ENCODE measurements at regions not wholly inside any gene's neighbourhood (a gene's known extent, or its start where the extent isn't known, plus 50 kb on each side); places are given as distances from the start of the nearest gene placed in this dataset.

DNA sequence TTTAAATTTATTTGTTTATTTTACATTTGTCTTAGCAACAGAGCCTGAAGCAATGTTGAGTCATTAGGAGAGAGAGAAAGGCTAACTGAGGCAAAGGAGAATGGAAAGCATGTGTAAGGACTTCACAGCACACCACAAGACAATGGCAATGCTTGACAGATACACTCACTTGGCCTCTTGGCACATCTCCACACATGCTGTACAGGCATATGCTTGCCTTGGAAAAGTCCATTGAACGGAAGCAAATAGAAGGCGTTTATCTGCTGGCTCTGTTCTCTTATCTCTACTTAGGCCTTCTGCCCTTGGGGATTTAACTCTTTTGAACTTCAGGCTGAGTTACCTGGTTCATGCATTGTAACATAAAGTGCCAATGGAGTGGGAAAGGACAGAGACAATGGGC is 262.2 kb upstream of the POU3F1 start:
- Histone ChIP-seq H2AFZ (ENCODE audit: insufficient read depth, low read length, poor library complexity) (no peak overlapping the region), H4K91ac (ENCODE audit: low read depth, low read length) (no peak overlapping the region), H4K8ac (ENCODE audit: low read depth, low read length) (no peak overlapping the region), H2BK120ac (ENCODE audit: insufficient read depth, low read length, poor library complexity) (no peak overlapping the region), H3K27ac (ENCODE audit: low read depth, low read length) (no peak overlapping the region), H3K23ac (ENCODE audit: low read length) (no peak overlapping the region), H3K14ac (ENCODE audit: low read length) (no peak overlapping the region), H2AK5ac (ENCODE audit: low read length) (no peak overlapping the region), H3K4me3 (ENCODE audit: low read depth, low read length) (no peak overlapping the region), H4K12ac (ENCODE audit: low read depth, low read length) (no peak overlapping the region), H3K79me2 (ENCODE audit: control insufficient read depth, insufficient read depth, low read length, poor library complexity) (no peaks in the 10 kb centered on the region), H3K4me2 (ENCODE audit: low read length) (no peak overlapping the region), H3K79me1 (ENCODE audit: low read length) (no peaks in the 10 kb centered on the region), H2BK12ac (ENCODE audit: low read length) (no peak overlapping the region), H3K4me1 (ENCODE audit: control insufficient read depth in 1 of 2, insufficient read depth in 2 of 2, low read length in 2 of 2) (peaks cover 2 to 4% of the 10 kb centered on the region in 2 experiments), H3K9me3 (ENCODE audit: insufficient read depth, low read depth, low read length) (no peaks in the 10 kb centered on the region), H3K36me3 (ENCODE audit: control insufficient read depth in 1 of 2, insufficient read depth in 2 of 2, low read length in 2 of 2) (no peaks in the 10 kb centered on the region), H3K27me3 (ENCODE audit: insufficient read depth, low read length) (no peaks in the 10 kb centered on the region), H2BK5ac (ENCODE audit: low read depth, low read length, poor library complexity) (no peak overlapping the region), H3K18ac (ENCODE audit: low read length) (no peak overlapping the region), H3K9ac (ENCODE audit: low read length) (no peak overlapping the region), H3K4ac (ENCODE audit: low read depth, low read length) (no peak overlapping the region)
- no CpG with 5 or more reads among the region's 2 CpGs for WGBS (ENCODE audit: extremely low coverage, insufficient coverage, insufficient read length)
- DNase-seq = peak; percentile 68 to 72

DNA sequence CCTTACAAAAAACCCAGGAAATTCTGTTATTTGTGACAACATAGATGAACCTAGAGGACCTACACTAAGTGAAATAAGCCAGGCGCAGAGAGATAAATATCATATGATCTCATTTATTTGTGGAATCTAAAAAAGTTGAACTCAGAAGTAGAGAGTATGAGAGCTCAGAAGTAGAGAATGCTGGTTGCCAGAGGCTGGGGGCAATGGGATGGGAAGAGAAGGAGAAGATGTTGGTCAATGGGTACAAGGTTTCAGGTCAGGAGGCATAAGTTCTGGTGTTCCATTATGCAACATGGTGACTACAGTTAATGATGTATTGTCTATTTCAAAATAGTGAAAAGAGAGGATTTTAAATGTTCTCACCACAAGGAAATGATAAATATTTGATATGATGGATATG is 259.1 kb upstream of the POU3F1 start:
- peak; percentile 64 to 73 for DNase-seq
- Histone ChIP-seq H3K4me2 (ENCODE audit: low read length) (no peak overlapping the region), H3K27me3 (ENCODE audit: insufficient read depth, low read length) (no peaks in the 10 kb centered on the region), H3K9me3 (ENCODE audit: insufficient read depth, low read depth, low read length) (no peaks in the 10 kb centered on the region), H3K4me1 (ENCODE audit: control insufficient read depth in 1 of 2, insufficient read depth in 2 of 2, low read length in 2 of 2) (peaks cover 2 to 4% of the 10 kb centered on the region in 2 experiments), H4K91ac (ENCODE audit: low read depth, low read length) (no peak overlapping the region), H4K12ac (ENCODE audit: low read depth, low read length) (no peak overlapping the region), H2BK5ac (ENCODE audit: low read depth, low read length, poor library complexity) (no peak overlapping the region), H3K9ac (ENCODE audit: low read length) (no peak overlapping the region), H3K14ac (ENCODE audit: low read length) (no peak overlapping the region), H2AFZ (ENCODE audit: insufficient read depth, low read length, poor library complexity) (no peak overlapping the region), H4K8ac (ENCODE audit: low read depth, low read length) (no peak overlapping the region), H3K4ac (ENCODE audit: low read depth, low read length) (no peak overlapping the region), H3K18ac (ENCODE audit: low read length) (no peak overlapping the region), H2BK12ac (ENCODE audit: low read length) (no peak overlapping the region), H2AK5ac (ENCODE audit: low read length) (no peak overlapping the region), H3K23ac (ENCODE audit: low read length) (no peak overlapping the region), H3K79me2 (ENCODE audit: control insufficient read depth, insufficient read depth, low read length, poor library complexity) (no peaks in the 10 kb centered on the region), H3K36me3 (ENCODE audit: control insufficient read depth in 1 of 2, insufficient read depth in 2 of 2, low read length in 2 of 2) (no peaks in the 10 kb centered on the region), H3K79me1 (ENCODE audit: low read length) (no peaks in the 10 kb centered on the region), H2BK120ac (ENCODE audit: insufficient read depth, low read length, poor library complexity) (no peak overlapping the region), H3K4me3 (ENCODE audit: low read depth, low read length) (no peak overlapping the region), H3K27ac (ENCODE audit: low read depth, low read length) (no peak overlapping the region)
- WGBS (ENCODE audit: extremely low coverage, insufficient coverage, insufficient read length) = no CpG with 5 or more reads among the region's 1 CpG

DNA sequence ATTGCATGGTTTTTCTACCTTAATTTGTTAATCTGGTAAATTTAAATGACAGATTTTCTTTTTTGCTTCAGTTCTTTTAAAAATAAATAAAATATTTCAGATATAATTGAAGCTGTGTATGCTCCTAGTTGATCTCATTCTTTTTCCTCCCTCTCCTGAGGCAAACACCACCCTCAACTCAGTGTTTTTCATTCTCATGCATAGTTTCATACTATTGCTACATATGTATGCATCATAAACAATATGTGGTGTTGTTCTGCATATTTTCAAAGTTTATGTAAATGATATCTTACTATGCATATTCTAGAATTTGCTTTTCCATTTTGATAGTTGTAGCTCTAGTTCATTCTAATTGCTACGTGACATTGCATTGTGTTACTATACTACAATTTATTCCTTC is 257.2 kb upstream of the POU3F1 start:
- Histone ChIP-seq H3K9ac (ENCODE audit: low read length) (no peak overlapping the region), H2AK5ac (ENCODE audit: low read length) (no peak overlapping the region), H2BK5ac (ENCODE audit: low read depth, low read length, poor library complexity) (no peak overlapping the region)

DNA sequence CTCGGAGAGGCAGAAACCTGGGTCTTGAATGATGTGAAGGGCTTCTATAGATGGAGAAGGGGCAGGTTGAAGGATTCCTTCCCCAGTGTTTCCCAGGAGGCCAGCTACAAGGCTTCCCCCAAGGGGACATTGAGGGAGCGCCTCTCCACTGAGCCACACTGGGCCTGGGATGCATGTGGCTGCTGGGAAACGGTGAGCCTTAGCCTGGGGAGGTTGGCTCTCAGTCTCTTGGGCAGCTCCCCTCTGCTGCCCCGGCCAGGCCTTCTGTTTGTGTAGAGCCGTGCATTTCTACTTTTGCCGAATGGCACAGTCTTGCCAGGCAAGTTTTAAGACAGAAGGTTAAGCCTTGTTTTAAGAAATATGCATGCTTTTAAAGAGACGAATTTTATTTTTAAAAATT is 254.4 kb upstream of the POU3F1 start:
- H3K9me3 ChIP-seq (ENCODE audit: insufficient read depth, low read depth, low read length) = no peaks in the 10 kb centered on the region
- H3K79me2 ChIP-seq (ENCODE audit: control insufficient read depth, insufficient read depth, low read length, poor library complexity) = no peaks in the 10 kb centered on the region
- no peak overlapping the region for H4K8ac ChIP-seq (ENCODE audit: low read depth, low read length)
- no peak for DNase-seq
- H2AFZ ChIP-seq (ENCODE audit: insufficient read depth, low read length, poor library complexity) = no peak overlapping the region
- H3K9ac ChIP-seq (ENCODE audit: low read length) = no peak overlapping the region
- H3K23ac ChIP-seq (ENCODE audit: low read length) = no peak overlapping the region
- H3K4me1 ChIP-seq (ENCODE audit: control insufficient read depth in 1 of 2, insufficient read depth in 2 of 2, low read length in 2 of 2) = no peaks in the 10 kb centered on the region
- no peak overlapping the region for H3K4me3 ChIP-seq (ENCODE audit: low read depth, low read length)
- H2BK5ac ChIP-seq (ENCODE audit: low read depth, low read length, poor library complexity) = no peak overlapping the region
- no peaks in the 10 kb centered on the region for H3K36me3 ChIP-seq (ENCODE audit: control insufficient read depth in 1 of 2, insufficient read depth in 2 of 2, low read length in 2 of 2)
- H3K18ac ChIP-seq (ENCODE audit: low read length) = no peak overlapping the region
- no peak overlapping the region for H3K4ac ChIP-seq (ENCODE audit: low read depth, low read length)
- no peaks in the 10 kb centered on the region for H3K27me3 ChIP-seq (ENCODE audit: insufficient read depth, low read length)
- H3K4me2 ChIP-seq (ENCODE audit: low read length) = no peak overlapping the region
- H3K14ac ChIP-seq (ENCODE audit: low read length) = no peak overlapping the region
- H3K27ac ChIP-seq (ENCODE audit: low read depth, low read length) = no peak overlapping the region
- no peak overlapping the region for H2BK120ac ChIP-seq (ENCODE audit: insufficient read depth, low read length, poor library complexity)
- H4K12ac ChIP-seq (ENCODE audit: low read depth, low read length) = no peak overlapping the region
- no peaks in the 10 kb centered on the region for H3K79me1 ChIP-seq (ENCODE audit: low read length)
- no peak overlapping the region for H2AK5ac ChIP-seq (ENCODE audit: low read length)
- no peak overlapping the region for H2BK12ac ChIP-seq (ENCODE audit: low read length)
- H4K91ac ChIP-seq (ENCODE audit: low read depth, low read length) = no peak overlapping the region
- 100% methylated on average over 1 of the region's 7 CpGs for WGBS (ENCODE audit: extremely low coverage, insufficient coverage, insufficient read length)

More for the DNA sequence above, 257.2 kb upstream of the POU3F1 start:
- Histone ChIP-seq H2BK12ac (ENCODE audit: low read length) (no peak overlapping the region), H3K4ac (ENCODE audit: low read depth, low read length) (no peak overlapping the region), H3K36me3 (ENCODE audit: control insufficient read depth in 1 of 2, insufficient read depth in 2 of 2, low read length in 2 of 2) (no peaks in the 10 kb centered on the region), H3K79me2 (ENCODE audit: control insufficient read depth, insufficient read depth, low read length, poor library complexity) (no peaks in the 10 kb centered on the region), H3K18ac (ENCODE audit: low read length) (no peak overlapping the region), H3K14ac (ENCODE audit: low read length) (no peak overlapping the region), H3K9me3 (ENCODE audit: insufficient read depth, low read depth, low read length) (no peaks in the 10 kb centered on the region), H4K12ac (ENCODE audit: low read depth, low read length) (no peak overlapping the region), H4K91ac (ENCODE audit: low read depth, low read length) (no peak overlapping the region), H3K4me3 (ENCODE audit: low read depth, low read length) (no peak overlapping the region), H3K79me1 (ENCODE audit: low read length) (no peaks in the 10 kb centered on the region), H4K8ac (ENCODE audit: low read depth, low read length) (no peak overlapping the region), H3K4me1 (ENCODE audit: control insufficient read depth in 1 of 2, insufficient read depth in 2 of 2, low read length in 2 of 2) (peaks cover 0 to 2% of the 10 kb centered on the region in 2 experiments), H3K27ac (ENCODE audit: low read depth, low read length) (no peak overlapping the region), H2AFZ (ENCODE audit: insufficient read depth, low read length, poor library complexity) (no peak overlapping the region), H2BK120ac (ENCODE audit: insufficient read depth, low read length, poor library complexity) (no peak overlapping the region), H3K23ac (ENCODE audit: low read length) (no peak overlapping the region), H3K4me2 (ENCODE audit: low read length) (no peak overlapping the region), H3K27me3 (ENCODE audit: insufficient read depth, low read length) (no peaks in the 10 kb centered on the region)
- WGBS (ENCODE audit: extremely low coverage, insufficient coverage, insufficient read length) = no CpG with 5 or more reads among the region's 1 CpG
- no peak for DNase-seq

All from trophoblast cell (in vitro differentiated cells and primary cell).